Thyroid gland (tissue), 4 donors: ENCODE measurements at regions not wholly inside any gene's neighbourhood (a gene's known extent, or its start where the extent isn't known, plus 50 kb on each side); places are given as distances from the start of the nearest gene placed in this dataset.

Experiments
- POLR2A ChIP-seq, 2 donors: fragments of 450-650 bp; IDR thresholded peaks; one replicate each; pipeline ENCODE4 v1.6.1; 2017; ENCODE audit warnings: antibody characterized with exemption in 2 of 2, mild to moderate bottlenecking in 2 of 2, moderate library complexity in 1 of 2
- TF ChIP-seq, protein P1 (sequence below), 6 experiments: fragments of 200-600 bp in 3 of 6; fragments of 450-650 bp in 3 of 6; sonication (generic) in 3 of 6; IDR thresholded peaks; one replicate each; pipeline ENCODE4 v1.5.1; 2016 to 2019; ENCODE audit warnings: antibody characterized with exemption in 6 of 6, mild to moderate bottlenecking in 2 of 6, inconsistent platforms in 1 of 6, moderate library complexity in 1 of 6

DNA sequence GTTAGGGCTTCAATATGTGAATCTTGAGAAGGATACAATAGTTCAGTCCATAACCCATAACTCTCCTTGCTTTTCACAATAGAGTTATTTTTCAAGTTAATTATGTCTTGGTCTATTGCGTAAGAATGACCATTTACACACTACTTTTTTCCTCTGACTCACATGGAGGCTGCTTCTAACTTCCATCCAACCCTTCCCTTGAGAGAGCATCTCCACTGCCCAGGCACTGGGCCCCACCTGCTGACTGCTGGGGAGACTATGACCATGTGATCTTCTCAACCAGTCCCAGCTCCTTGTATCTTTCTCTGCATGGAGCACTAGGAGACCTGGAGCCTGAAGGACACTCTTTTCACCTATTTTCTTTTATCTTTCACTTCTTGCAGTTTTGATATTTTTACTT lies 251.5 kb downstream of the GPD2 start:
- TF ChIP-seq, protein P1, sequence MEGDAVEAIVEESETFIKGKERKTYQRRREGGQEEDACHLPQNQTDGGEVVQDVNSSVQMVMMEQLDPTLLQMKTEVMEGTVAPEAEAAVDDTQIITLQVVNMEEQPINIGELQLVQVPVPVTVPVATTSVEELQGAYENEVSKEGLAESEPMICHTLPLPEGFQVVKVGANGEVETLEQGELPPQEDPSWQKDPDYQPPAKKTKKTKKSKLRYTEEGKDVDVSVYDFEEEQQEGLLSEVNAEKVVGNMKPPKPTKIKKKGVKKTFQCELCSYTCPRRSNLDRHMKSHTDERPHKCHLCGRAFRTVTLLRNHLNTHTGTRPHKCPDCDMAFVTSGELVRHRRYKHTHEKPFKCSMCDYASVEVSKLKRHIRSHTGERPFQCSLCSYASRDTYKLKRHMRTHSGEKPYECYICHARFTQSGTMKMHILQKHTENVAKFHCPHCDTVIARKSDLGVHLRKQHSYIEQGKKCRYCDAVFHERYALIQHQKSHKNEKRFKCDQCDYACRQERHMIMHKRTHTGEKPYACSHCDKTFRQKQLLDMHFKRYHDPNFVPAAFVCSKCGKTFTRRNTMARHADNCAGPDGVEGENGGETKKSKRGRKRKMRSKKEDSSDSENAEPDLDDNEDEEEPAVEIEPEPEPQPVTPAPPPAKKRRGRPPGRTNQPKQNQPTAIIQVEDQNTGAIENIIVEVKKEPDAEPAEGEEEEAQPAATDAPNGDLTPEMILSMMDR (IDR thresholded peaks at IDR 0.05) = no peak
- TF ChIP-seq POLR2A (IDR thresholded peaks at IDR 0.05) = no peak
